NCI-H1694 (cell line): ENCODE measurements at regions not wholly inside any gene's neighbourhood (a gene's known extent, or its start where the extent isn't known, plus 50 kb on each side); places are given as distances from the start of the nearest gene placed in this dataset.
"Not testable (repeated sequence)": the region's sequence is repeated elsewhere in the genome, so short reads cannot be mapped to it uniquely, and the experiment has no call there.

Experiments used
- DNase-seq: peaks from one replicate; lab custom pipeline; 2025; lab: John Stamatoyannopoulos, UW

- DNase-seq = no peak
Observed at GRCh38 chr15:62365795-62366442, 200.8 kb upstream of the C2CD4B start.

- no peak for DNase-seq
Observed at GRCh38 chr15:62369454-62369853, 204.4 kb upstream of the C2CD4B start.

- DNase-seq = not testable (repeated sequence)
Observed at GRCh38 chr15:62371683-62372082, 206.6 kb upstream of the C2CD4B start.

- DNase-seq = no peak
Observed at GRCh38 chr15:62377736-62378480, 212.8 kb upstream of the C2CD4B start.

GRCh38 chr15:62378772-62379498 lies 213.8 kb upstream of the C2CD4B start:
- DNase-seq = no peak

GRCh38 chr15:62380011-62380410 lies 214.9 kb upstream of the C2CD4B start:
- no peak for DNase-seq

- DNase-seq = no peak
Observed at GRCh38 chr15:62382046-62382445, 217.0 kb upstream of the C2CD4B start.

GRCh38 chr15:62389885-62390790 lies 225.1 kb upstream of the C2CD4B start, which contains the start of gene TLN2:
TLN2 (plus strand) TSS chr15:62390550.
- DNase-seq = peak; percentile 17

- no peak for DNase-seq
Observed at GRCh38 chr15:62390791-62391640, 225.9 kb upstream of the C2CD4B start.

GRCh38 chr15:62391641-62392262 lies 226.7 kb upstream of the C2CD4B start:
- DNase-seq = no peak

GRCh38 chr15:62392376-62392775 lies 227.3 kb upstream of the C2CD4B start:
- no peak for DNase-seq

GRCh38 chr15:62393196-62393595 lies 228.1 kb upstream of the C2CD4B start:
- no peak for DNase-seq

- DNase-seq = no peak
Observed at GRCh38 chr15:62394079-62394478, 229.0 kb upstream of the C2CD4B start.

GRCh38 chr15:62400778-62401177 lies 235.7 kb upstream of the C2CD4B start:
- DNase-seq = no peak

GRCh38 chr15:62402687-62403086 lies 237.6 kb upstream of the C2CD4B start:
- DNase-seq = no peak

- no peak for DNase-seq
Observed at GRCh38 chr15:62403164-62403809, 238.2 kb upstream of the C2CD4B start.

- DNase-seq = no peak
Observed at GRCh38 chr15:62404194-62404985, 239.3 kb upstream of the C2CD4B start.

GRCh38 chr15:62406305-62406891 lies 241.3 kb upstream of the C2CD4B start:
- no peak for DNase-seq

GRCh38 chr15:62407216-62407615 lies 242.1 kb upstream of the C2CD4B start:
- no peak for DNase-seq
